Naive thymus-derived CD8-positive, alpha-beta T cell (primary cell): ENCODE measurements at regions not wholly inside any gene's neighbourhood (a gene's known extent, or its start where the extent isn't known, plus 50 kb on each side); places are given as distances from the start of the nearest gene placed in this dataset.

Source experiments
- ATAC-seq, 2 donors: fragments of 150-1000 bp; cut with Tn5 transposase in 1 of 2; sonication (Bioruptor Pico), chemical (Tn5 transposase) in 1 of 2; 1 replicate in 1 of 2; 2 replicates in 1 of 2; pipeline ENCODE4 v1.10.0; 2021; ENCODE audit warnings: mild to moderate bottlenecking in 2 of 2, moderate library complexity in 2 of 2
- POLR2A ChIA-PET: fragments of 350-600 bp; sonication (Branson Sonifier 250); formaldehyde crosslinking; loops from one replicate; lab custom pipeline; 2021; ENCODE audit warnings: antibody characterized with exemption; lab: Charles Lee
- DNase-seq, 10 donors: peaks; one replicate each; pipeline versions ENCODE4 v3.0.0 to v3.0.0-alpha.2; 2020 to 2022
- H3K27ac Mint-ChIP-seq, 10 donors: one replicate each; pipeline ENCODE4 v1.8.0; 2020 to 2022; ENCODE audit warnings: mild to moderate bottlenecking in 10 of 10, mixed read lengths in 10 of 10, moderate library complexity in 4 of 10, inconsistent platforms in 1 of 10
- H3K27me3 Mint-ChIP-seq, 5 donors: one replicate each; pipeline ENCODE4 v1.8.0; 2021 to 2022; ENCODE audit warnings: mixed read lengths in 5 of 5
- H3K36me3 Mint-ChIP-seq, 3 donors: one replicate each; pipeline ENCODE4 v1.8.0; 2020 to 2022; ENCODE audit warnings: mixed read lengths in 3 of 3, mild to moderate bottlenecking in 2 of 3, inconsistent platforms in 1 of 3
- H3K4me1 Mint-ChIP-seq, 4 donors: one replicate each; pipeline ENCODE4 v1.8.0; 2021 to 2022; ENCODE audit warnings: mixed read lengths in 4 of 4
- H3K4me3 Mint-ChIP-seq, 10 donors: one replicate each; pipeline ENCODE4 v1.8.0; 2020 to 2022; ENCODE audit warnings: mild to moderate bottlenecking in 10 of 10, mixed read lengths in 10 of 10, moderate library complexity in 6 of 10, inconsistent platforms in 1 of 10
- H3K9me3 Mint-ChIP-seq, 9 donors: one replicate each; pipeline ENCODE4 v1.8.0; 2020 to 2022; ENCODE audit warnings: mixed read lengths in 9 of 9, mild to moderate bottlenecking in 3 of 9, inconsistent platforms in 1 of 9, moderate library complexity in 1 of 9

DNA sequence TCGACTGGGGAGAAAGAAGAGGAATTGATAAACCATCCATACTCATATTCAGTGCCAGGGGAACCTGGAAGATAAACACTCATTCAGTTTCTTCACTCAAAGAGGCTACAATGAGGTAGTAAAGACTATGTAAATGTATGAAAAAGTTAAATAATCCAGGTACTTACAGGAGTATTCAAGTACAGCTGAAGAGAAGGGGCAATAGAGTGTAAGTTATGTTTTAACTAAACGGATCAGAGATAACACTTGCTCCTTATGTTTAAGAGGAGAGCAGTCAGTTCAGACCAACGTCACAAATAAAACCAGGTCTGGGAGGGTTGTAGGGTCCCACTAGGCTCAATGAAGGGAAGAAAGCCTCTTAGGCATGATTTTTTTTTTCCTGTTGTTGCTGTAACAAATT lies 358.3 kb upstream of the SMIM21 start:
- POLR2A ChIA-PET: no interaction called here
- Mint-ChIP-seq H3K9me3 (peaks cover 0 to 3% (median 0%) of the 10 kb centered on the region in 9 donors), H3K27ac (no peak overlapping the region), H3K4me1 (no peaks in the 10 kb centered on the region), H3K4me3 (no peak overlapping the region), H3K36me3 (no peaks in the 10 kb centered on the region), H3K27me3 (peaks cover 7 to 33% (median 12%) of the 10 kb centered on the region in 5 donors)
- ATAC-seq (no peak), DNase-seq (no peak)

DNA sequence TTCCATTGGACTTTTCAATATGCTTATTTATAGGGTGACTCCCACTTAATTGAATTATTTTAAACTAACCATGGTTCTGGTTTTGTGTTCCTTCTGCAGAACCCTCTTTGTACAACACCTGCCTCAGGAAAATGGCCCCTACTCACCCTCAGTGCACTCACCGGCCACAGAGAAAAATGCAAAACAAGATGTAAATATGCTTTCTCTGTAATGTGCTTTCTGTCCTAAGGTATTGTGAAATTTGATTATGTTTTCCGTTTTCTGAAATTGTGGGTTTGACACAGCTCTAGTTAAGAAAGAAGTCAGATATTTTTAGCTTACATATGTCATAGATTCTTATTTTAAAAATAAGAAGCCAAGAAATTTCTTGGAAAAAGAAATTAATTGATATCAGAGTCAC lies 357.7 kb upstream of the SMIM21 start:
- Mint-ChIP-seq H3K9me3 (peaks cover 0 to 2% (median 0%) of the 10 kb centered on the region in 9 donors), H3K36me3 (no peaks in the 10 kb centered on the region), H3K27me3 (peaks cover 7 to 35% (median 12%) of the 10 kb centered on the region in 5 donors), H3K4me1 (no peaks in the 10 kb centered on the region), H3K4me3 (no peak overlapping the region), H3K27ac (peak overlapping the region in 1 of 10 donors; percentile 9)
- POLR2A ChIA-PET: no interaction called here
- DNase-seq: no peak
- no peak for ATAC-seq

DNA sequence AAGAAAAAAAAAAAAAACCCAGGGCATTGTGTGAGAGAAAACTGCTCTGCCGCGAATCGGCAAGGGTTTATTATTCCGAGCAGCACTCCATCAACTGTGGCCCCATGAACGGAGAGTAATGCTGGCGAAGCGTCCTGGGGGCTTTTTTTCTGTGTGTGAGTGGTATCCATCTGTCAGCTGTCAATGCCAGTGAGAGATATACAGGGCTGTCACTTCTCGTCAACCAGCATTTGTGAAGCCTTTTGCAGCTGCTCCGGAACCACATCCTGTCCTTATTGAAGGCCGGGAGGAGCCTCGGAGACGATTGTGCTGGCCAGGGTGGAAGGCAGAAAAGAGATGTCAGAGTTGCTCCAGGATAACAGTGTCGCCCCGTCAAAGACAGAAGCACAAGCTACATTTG lies 356.9 kb upstream of the SMIM21 start:
- Mint-ChIP-seq H3K9me3 (peaks cover 0 to 2% (median 0%) of the 10 kb centered on the region in 9 donors), H3K27me3 (peaks cover 7 to 37% (median 12%) of the 10 kb centered on the region in 5 donors), H3K4me3 (no peak overlapping the region), H3K27ac (no peak overlapping the region), H3K4me1 (no peaks in the 10 kb centered on the region), H3K36me3 (no peaks in the 10 kb centered on the region)
- POLR2A ChIA-PET: no interaction called here
- ATAC-seq (no peak), DNase-seq (no peak)

DNA sequence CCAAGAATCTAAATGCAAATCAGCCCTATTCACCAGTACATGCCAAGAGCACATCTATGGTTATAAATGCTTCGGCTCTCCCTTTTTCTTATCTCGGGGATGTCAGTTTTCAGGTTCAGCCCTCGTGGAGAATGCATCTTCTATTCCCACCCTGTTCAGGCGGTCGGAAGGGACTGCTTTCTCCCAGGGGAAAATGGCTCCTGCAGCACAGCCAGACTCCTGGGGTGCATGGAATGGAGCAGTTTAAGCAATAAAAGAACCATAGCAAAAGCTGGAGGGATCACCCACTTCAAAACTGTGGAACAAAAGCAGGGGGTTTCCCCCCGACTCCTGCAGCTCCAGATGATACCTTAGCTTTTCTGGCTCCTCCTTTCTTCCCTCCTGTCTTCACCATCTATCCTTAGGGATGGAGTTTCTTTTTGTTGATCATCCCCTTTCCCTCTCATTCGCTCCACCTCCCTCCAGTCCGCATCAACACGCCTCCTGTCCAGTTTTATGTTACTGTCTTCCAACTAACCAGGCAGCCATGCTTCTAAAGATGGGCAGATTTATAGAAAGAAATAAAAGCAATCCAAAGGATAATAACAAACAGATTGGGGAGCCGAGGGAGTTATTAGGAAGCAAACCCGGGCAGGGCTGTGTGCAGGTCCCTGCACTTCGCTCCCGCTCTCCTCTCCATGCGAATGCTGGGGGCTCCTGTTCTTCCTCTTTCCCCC lies 356.2 kb upstream of the SMIM21 start:
- Mint-ChIP-seq H3K27me3 (peaks cover 7 to 44% (median 13%) of the 10 kb centered on the region in 5 donors), H3K27ac (no peak overlapping the region), H3K36me3 (no peaks in the 10 kb centered on the region), H3K4me1 (no peaks in the 10 kb centered on the region), H3K4me3 (no peak overlapping the region), H3K9me3 (peaks cover 0 to 2% (median 0%) of the 10 kb centered on the region in 9 donors)
- DNase-seq (no peak), ATAC-seq (no peak)
- POLR2A ChIA-PET: no interaction called here

DNA sequence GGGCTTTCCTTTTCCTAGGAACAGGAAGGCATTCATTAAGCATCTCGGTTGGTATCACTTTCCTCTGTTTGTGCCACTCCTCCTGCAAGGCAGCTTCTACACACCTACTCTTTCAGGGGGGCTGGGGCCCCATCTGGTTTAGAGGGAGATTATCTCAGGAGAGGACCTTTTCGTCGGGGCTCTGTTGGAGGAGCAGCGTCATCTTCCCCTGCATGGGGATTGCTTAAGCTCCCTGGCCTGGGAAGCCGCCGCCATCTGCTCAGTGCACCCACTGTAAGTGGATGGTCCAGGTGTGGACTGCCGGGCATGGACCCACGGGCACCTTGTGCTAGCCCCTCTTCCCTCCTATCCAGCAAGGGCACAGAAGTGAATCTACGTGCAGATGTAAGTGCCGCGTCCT lies 355.3 kb upstream of the SMIM21 start:
- no peaks in the 10 kb centered on the region for H3K4me1 Mint-ChIP-seq
- H3K27me3 Mint-ChIP-seq: peaks cover 7 to 45% (median 20%) of the 10 kb centered on the region in 5 donors
- no peak for ATAC-seq
- POLR2A ChIA-PET: no interaction called here
- H3K9me3 Mint-ChIP-seq: peaks cover 0 to 2% (median 0%) of the 10 kb centered on the region in 9 donors
- no peak overlapping the region for H3K27ac Mint-ChIP-seq
- no peak for DNase-seq
- no peaks in the 10 kb centered on the region for H3K36me3 Mint-ChIP-seq
- H3K4me3 Mint-ChIP-seq: no peak overlapping the region

DNA sequence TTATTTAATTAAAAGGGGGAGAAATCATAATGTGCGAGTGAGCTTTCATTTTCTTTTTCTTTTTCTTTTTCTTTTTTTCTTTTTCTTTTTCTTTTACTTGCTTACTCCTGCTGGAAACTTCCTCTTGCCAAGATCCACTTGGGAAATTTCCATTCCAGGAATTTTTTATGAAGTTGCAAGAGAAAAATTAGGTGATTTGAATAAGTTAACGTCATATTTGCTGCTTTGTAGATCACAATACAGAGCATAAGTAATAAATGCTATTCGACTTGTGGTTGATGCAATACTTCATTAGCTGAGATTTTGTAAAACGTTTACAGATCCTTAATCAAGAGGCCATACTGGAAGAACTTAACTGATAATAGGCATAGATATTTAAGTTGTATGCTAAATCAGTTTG lies 354.7 kb upstream of the SMIM21 start:
- Mint-ChIP-seq H3K4me3 (no peak overlapping the region), H3K36me3 (no peaks in the 10 kb centered on the region), H3K27ac (no peak overlapping the region), H3K27me3 (peaks cover 7 to 46% (median 20%) of the 10 kb centered on the region in 5 donors), H3K9me3 (peaks cover 0 to 2% (median 0%) of the 10 kb centered on the region in 9 donors), H3K4me1 (no peaks in the 10 kb centered on the region)
- no peak for ATAC-seq
- POLR2A ChIA-PET: no interaction called here
- no peak for DNase-seq

DNA sequence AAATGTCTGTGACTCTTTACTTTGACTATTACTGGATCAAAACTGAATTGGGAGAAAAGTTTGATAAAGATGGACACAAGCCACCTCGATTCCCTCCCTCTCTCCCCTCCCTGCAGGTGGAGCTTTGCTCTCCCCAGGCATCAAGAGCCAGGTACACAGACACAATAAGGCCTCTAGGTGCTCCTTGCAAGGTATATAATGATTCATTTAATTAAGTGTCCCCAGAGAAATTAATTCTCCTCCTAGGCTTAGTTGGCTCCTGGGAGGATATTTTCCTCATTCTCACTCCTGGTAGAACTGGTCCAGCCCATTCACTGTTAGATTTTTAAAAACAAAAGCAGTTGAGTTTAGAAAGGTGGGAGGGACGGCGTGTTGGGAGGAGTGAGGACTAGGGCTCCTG lies 352.4 kb upstream of the SMIM21 start:
- Mint-ChIP-seq H3K4me3 (no peak overlapping the region), H3K9me3 (no peaks in the 10 kb centered on the region), H3K36me3 (no peaks in the 10 kb centered on the region), H3K27me3 (peaks cover 6 to 40% (median 20%) of the 10 kb centered on the region in 5 donors), H3K27ac (no peak overlapping the region), H3K4me1 (no peaks in the 10 kb centered on the region)
- POLR2A ChIA-PET: no interaction called here
- DNase-seq: no peak
- no peak for ATAC-seq

DNA sequence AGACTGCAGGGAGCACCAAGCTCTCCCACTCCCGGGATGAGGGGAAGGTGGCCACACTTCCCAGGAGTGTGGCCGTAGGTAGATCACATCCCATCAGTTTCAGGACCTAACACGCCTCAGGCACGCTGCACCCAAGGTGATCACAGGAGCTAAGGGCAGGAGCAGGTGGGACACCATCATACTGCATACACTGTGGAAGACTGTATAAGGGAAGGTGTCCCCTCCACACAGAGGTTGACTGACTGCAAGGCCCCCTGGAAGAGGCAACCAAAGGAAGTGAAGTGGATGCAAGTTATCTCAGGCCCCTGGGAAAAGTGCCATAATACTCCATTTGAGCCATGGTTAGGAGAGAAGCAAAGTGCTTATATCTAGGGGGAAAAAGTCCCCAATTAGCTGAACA lies 351.9 kb upstream of the SMIM21 start:
- POLR2A ChIA-PET: no interaction called here
- no peak for ATAC-seq
- H3K4me1 Mint-ChIP-seq: no peaks in the 10 kb centered on the region
- no peaks in the 10 kb centered on the region for H3K36me3 Mint-ChIP-seq
- H3K4me3 Mint-ChIP-seq: no peak overlapping the region
- no peak overlapping the region for H3K27ac Mint-ChIP-seq
- no peaks in the 10 kb centered on the region for H3K9me3 Mint-ChIP-seq
- no peak for DNase-seq
- H3K27me3 Mint-ChIP-seq: peaks cover 6 to 40% (median 20%) of the 10 kb centered on the region in 5 donors

DNA sequence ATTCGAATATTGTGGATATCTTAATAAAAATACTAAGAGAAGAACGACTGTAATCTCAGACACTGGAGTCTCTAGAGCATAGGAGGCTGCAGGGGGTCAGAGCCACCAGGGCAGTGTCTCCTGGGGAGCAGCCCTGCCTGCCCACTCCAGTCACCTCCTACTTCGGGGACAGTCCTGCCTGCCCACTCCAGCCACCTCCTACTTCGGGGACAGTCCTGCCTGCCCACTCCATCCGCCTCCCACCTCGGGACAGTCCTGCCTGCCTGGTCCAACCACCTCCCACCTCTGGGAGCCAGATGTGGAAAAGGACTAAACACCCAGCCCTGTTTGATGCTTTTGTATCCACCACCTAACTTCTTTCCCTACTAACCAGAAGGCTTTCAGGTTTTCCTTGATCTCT lies 350.1 kb upstream of the SMIM21 start:
- H3K27ac Mint-ChIP-seq: no peak overlapping the region
- no peak for ATAC-seq
- peaks cover 4 to 51% (median 20%) of the 10 kb centered on the region in 5 donors for H3K27me3 Mint-ChIP-seq
- DNase-seq: no peak
- no peaks in the 10 kb centered on the region for H3K9me3 Mint-ChIP-seq
- no peaks in the 10 kb centered on the region for H3K4me1 Mint-ChIP-seq
- H3K4me3 Mint-ChIP-seq: no peak overlapping the region
- H3K36me3 Mint-ChIP-seq: no peaks in the 10 kb centered on the region
- POLR2A ChIA-PET: no interaction called here

DNA sequence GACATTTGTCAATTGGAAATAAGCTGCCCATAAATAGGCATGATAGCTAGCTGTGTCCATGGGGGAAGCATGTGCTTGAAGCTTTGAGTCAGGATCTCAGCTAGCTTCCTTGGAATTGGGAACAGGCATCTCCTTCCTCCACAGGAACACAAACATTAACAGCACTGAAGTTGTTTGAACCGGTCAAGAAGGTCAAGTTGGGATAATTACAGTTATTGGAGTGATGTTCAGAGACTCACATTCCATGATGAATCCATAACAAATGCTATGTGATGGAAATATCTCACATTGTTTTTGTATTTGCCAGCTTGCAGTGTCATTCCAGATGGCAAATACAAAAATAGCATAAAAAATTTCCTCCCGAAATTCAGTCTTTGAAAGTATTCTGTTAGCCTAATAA lies 347.6 kb upstream of the SMIM21 start:
- Mint-ChIP-seq H3K36me3 (no peaks in the 10 kb centered on the region), H3K4me1 (no peaks in the 10 kb centered on the region), H3K27ac (no peak overlapping the region), H3K27me3 (peaks cover 2 to 54% (median 16%) of the 10 kb centered on the region in 5 donors), H3K9me3 (no peaks in the 10 kb centered on the region), H3K4me3 (no peak overlapping the region)
- POLR2A ChIA-PET: no interaction called here
- no peak for DNase-seq
- ATAC-seq: no peak

DNA sequence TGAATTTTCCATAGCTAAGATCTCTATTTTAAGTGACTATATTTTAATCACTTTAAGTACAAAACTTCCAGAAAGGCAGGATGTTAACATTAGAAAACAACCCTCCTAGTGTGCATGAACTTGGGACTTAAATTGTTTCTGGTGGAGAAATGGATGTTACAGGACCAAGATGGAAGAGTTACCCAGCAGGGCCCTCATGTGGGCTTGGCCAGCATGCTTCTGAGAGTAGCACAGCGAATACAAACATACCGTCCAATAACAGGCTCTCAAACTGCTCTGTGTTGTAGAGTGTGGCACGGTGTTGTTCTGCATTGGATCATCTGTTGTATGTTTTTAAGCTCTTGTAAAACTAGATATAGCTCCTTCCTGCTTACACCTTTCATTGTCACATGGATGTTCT lies 346.1 kb upstream of the SMIM21 start:
- POLR2A ChIA-PET: no interaction called here
- H3K27me3 Mint-ChIP-seq: peaks cover 0 to 44% (median 15%) of the 10 kb centered on the region in 5 donors
- ATAC-seq (no peak), DNase-seq (no peak)
- H3K4me1 Mint-ChIP-seq: no peaks in the 10 kb centered on the region
- H3K9me3 Mint-ChIP-seq: no peaks in the 10 kb centered on the region
- no peak overlapping the region for H3K27ac Mint-ChIP-seq
- no peak overlapping the region for H3K4me3 Mint-ChIP-seq
- H3K36me3 Mint-ChIP-seq: no peaks in the 10 kb centered on the region

DNA sequence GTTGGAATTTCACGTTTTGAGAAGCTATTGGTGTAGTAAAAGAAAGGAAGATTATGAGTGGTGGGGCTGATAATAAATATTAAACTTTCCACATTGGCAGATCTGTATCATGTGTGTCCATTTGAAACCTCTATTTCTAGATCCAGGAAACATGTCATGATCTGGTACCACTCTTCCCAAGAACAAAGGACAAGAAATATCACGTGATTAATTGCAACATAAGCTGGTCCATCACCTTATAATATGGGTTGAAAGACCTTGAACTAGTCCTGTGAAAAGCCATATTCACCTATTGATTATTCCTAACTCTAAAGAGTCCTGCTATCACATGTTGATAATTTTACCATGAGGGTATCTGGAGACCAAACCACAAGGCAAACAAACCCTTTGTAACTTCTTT lies 335.3 kb upstream of the SMIM21 start:
- ATAC-seq (no peak), DNase-seq (no peak)
- POLR2A ChIA-PET: no interaction called here
- no peak overlapping the region for H3K4me3 Mint-ChIP-seq
- H3K9me3 Mint-ChIP-seq: peaks cover 0 to 3% (median 0%) of the 10 kb centered on the region in 9 donors
- peaks cover 0 to 13% (median 4%) of the 10 kb centered on the region in 5 donors for H3K27me3 Mint-ChIP-seq
- H3K4me1 Mint-ChIP-seq: no peaks in the 10 kb centered on the region
- H3K36me3 Mint-ChIP-seq: no peaks in the 10 kb centered on the region
- no peak overlapping the region for H3K27ac Mint-ChIP-seq

DNA sequence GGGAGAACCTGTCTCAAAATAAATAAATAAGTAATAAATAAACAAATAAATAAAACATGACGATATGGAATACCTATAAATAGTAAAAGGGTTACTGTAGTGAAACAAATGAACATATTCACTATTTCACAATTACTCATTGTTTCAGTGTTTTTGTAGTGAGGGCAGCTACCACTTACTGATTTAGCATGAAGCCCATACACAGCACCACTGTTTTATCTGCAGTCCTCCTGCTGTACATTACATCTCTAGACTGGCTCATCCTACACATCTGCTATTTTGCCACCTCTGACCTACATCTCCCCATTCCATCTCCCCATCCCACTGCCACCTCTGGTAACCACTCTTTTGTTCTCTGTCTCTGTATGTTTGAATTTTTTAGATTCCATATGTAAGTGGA lies 332.7 kb upstream of the SMIM21 start:
- Mint-ChIP-seq H3K36me3 (no peaks in the 10 kb centered on the region), H3K27me3 (peaks cover 0 to 16% (median 8%) of the 10 kb centered on the region in 5 donors), H3K27ac (no peak overlapping the region), H3K9me3 (peaks cover 0 to 3% (median 0%) of the 10 kb centered on the region in 9 donors), H3K4me3 (no peak overlapping the region), H3K4me1 (no peaks in the 10 kb centered on the region)
- POLR2A ChIA-PET: no interaction called here
- ATAC-seq: no peak
- no peak for DNase-seq

DNA sequence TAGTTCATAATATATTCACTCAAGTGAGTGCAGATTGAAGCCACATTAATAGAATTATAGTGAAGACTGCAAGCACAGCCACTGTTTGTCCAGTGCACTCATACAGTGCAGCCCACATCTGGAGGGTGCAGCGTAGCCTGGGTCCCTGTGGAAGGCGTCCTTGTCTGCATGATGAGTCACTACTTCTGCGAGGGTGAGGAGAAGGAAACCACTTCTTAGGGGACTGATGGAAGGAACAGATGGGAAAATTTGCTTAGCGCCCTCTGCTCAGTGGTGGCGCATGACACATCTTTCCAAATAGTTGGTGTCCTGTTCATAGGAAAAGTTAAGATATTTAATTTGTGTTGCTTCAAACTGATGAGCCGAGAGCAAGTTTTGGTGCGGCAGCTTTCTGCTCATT lies 330.4 kb upstream of the SMIM21 start:
- no peak overlapping the region for H3K27ac Mint-ChIP-seq
- DNase-seq (no peak), ATAC-seq (no peak)
- POLR2A ChIA-PET: no interaction called here
- H3K36me3 Mint-ChIP-seq: no peaks in the 10 kb centered on the region
- peaks cover 4 to 18% (median 8%) of the 10 kb centered on the region in 5 donors for H3K27me3 Mint-ChIP-seq
- H3K9me3 Mint-ChIP-seq: peaks cover 0 to 3% (median 0%) of the 10 kb centered on the region in 9 donors
- no peak overlapping the region for H3K4me3 Mint-ChIP-seq
- H3K4me1 Mint-ChIP-seq: no peaks in the 10 kb centered on the region
